ENCODE measurements at regions not wholly inside any gene's neighbourhood (a gene's known extent, or its start where the extent isn't known, plus 50 kb on each side); places are given as distances from the start of the nearest gene placed in this dataset.

DNA sequence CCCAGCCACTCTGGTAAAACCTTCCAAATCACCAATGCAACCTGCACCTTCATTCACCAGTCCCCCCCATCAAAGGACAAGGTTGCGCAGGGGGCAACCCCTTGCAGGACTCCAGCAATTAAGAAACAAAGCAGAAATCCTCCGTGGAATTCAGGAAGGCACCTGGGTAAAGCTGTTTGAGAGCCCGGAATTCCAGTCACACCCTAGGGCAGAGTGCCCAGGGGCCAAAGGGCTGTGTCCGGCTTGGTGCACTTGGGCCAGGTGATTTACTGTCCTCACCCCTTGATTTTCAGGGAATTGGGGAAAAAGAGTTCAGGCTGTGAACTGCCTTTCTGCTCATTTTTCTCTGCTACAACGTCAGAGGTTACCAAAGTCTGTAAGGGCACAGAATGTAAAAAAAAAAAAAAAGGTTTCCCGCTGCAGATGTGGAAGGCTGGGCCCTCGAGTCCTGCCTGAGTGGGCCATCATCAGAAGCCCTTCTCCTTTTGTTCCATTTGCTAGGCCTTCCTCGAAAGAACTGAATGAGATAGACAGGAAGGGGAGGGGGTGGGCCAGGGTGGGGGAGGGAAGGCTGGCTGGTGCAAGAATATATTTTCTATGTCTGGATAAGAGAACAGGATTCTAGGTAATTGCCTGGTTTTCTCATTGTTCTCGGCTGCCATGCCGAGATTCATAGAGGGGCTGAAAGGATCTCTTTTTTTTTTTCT is 266.5 kb upstream of the PSMD7 start:
- DNase-seq, result no peak

DNA sequence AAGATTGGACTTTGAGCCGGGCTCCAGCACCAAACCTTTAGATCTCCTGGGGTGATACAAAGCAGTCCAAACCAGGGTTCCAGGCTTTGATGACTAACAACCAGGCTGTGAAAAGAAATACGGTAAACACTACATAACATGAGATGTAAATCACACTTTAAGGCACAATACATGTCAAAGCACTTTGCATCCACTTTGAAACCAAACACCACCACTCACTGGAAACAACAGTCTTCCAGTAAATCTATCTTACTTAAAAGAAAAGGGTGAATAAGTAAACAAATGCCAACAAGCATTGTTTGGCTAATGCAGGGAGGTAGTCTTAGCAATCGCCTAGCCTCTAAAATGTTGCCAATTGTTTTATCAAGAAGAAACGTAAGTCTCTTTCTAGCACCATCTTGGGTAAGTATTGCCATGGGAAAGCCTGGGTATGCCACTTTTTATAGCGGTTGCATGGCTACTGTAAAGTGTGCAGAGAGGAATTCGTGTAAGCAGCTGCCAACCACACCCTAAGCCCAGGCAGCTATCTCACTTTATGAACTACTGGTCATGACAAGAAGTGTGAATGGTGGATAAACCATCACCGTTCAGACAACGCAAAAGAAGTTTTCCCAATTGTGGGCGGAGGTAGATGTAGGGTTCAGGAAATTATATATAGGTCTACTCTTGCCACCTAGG is 267.4 kb upstream of the PSMD7 start:
- no peak for DNase-seq

- no peak for DNase-seq
These were observed 270.0 kb upstream of the PSMD7 start for GRCh38 chr16:74026373-74027281.

GRCh38 chr16:74024953-74025352 is 271.7 kb upstream of the PSMD7 start:
- DNase-seq, result no peak

DNA sequence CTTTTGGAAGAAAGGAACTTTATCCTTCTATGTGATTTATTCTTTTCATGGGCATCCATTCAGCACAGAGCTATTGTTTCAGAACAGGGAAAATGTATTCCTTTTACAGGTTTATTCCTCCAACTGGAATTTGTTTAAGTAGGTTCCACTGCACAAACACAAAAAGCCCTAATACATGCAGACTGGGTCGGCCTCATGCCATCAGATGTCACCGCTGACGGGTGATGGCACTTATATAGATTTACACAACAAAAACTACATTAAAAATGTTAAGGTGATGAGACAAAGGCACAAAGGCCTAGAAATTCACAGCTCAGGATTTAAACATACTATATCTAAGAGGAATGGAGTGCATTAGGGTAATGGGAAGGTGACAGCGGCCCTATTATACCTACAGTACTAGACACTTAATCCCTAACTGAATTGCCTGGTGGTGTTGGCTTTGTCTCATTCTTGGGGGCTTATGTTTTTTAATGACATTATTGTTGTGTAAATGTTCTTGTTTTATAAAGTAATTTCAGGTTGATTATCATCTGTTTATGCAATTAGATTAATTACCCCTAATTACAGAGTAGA is 276.4 kb upstream of the PSMD7 start:
- no peak for DNase-seq

DNA sequence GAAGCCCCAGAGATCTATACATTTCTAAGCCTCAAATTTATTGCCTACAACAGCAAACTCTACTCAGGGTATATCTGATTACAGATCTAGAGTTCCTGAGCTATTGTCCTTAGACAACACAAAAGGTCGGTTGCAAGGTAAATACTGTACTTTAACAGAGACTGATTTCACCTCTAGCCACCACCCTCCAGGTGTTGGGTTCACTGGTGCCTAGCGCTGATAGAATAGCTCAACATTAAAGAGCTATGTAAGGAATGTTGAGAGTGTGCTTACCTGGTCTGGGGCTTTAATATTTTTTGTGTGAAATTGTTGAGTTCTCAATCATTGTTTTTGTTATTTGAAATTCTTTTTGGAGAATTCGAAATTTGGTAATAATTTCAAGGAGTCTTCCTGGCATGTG is 277.0 kb upstream of the PSMD7 start:
- DNase-seq, result no peak

DNA sequence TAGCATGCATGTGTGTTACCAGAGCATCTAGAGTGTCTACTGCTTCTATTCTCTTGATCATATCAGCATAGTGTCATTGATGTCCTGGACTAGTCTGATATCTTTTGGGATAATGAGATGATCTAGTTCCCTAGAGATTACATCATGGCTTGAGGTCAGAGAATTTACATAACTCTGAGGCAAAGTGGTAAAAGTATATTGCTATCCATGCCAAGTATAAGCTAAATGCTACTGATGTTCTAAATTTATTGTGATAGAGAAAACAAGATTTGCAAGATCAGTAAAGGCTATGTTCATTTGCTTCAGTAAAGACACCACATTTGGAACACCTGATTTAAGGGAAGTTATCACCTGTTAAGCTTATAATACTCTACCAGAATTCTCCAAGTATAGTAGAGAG is 280.7 kb upstream of the PSMD7 start:
- no peak for DNase-seq

GRCh38 chr16:73998707-73999106 is 297.9 kb upstream of the PSMD7 start:
- no peak for DNase-seq

- no peak for DNase-seq
These were observed 298.6 kb upstream of the PSMD7 start for GRCh38 chr16:73997971-73998370.

GRCh38 chr16:73997340-73997711 is 299.3 kb upstream of the PSMD7 start:
- no peak for DNase-seq

- no peak for DNase-seq
These were observed 299.8 kb upstream of the PSMD7 start for GRCh38 chr16:73996624-73997339.

DNA sequence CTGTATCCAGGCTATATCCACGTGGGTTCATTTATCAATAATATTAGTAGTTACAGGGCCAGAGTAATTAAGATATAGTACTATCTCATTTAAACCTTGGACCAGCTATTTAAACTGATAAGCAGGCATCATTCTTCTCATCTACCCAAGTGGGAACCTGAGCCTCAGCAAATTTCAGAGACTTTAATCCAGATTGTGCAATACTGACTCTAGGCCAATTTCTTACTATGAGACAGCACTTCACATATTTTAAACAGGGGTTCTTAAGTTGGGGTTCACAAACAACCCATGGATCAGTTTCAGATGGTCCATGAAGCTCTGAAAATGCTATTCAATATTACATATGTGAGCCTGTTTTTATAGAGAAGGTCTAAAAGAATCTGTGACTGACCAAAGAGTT is 302.7 kb upstream of the PSMD7 start:
- DNase-seq, result no peak

- DNase-seq, result no peak
These were observed 318.2 kb upstream of the PSMD7 start for GRCh38 chr16:73978407-73978784.

- peak; percentile 7 for DNase-seq
These were observed 320.0 kb upstream of the PSMD7 start for GRCh38 chr16:73976644-73977043.

DNA sequence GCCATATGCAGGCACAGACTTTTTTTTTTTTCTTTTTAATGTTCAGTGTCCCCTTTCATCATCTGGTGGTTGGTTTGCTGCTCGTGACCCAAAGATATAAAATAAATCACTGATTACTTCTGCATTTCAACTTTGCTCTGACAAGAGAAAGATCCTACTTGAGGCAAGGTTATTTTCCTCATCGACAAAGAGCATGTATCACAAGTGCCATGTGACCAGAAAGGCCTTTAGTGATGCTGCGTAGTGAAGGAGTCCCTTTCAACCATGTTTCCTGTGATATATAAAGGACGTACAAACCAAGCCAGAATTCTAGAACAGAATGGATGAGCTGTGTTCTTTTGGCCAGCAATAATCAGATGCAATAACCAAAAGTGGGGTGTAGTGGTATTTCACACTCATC is 323.4 kb upstream of the PSMD7 start:
- no peak for DNase-seq

DNA sequence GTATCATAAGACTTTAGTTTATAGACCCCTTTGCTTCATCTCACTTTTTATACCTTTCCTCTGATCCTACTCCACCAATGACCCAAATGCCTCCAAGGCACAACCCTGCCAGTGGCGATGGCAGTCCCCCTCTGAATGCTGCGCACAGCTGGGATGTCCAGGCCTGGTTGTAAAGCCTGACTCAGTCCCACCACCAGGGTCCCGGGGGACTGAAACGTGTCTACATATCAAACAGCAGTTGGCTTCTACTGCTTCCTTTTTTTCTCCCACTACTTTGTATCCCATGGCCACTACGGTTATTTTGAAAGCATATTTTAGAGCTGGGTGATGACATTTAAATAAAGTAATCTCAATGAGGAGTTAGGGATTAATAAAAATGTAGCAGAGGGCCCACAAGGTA is 329.8 kb upstream of the PSMD7 start:
- DNase-seq, result no peak

- no peak for DNase-seq
These were observed 331.0 kb upstream of the PSMD7 start for GRCh38 chr16:73965591-73965990.

- DNase-seq, result no peak
These were observed 339.8 kb upstream of the PSMD7 start for GRCh38 chr16:73956587-73957494.

GRCh38 chr16:73955702-73956101 is 340.9 kb upstream of the PSMD7 start:
- DNase-seq, result no peak

- no peak for DNase-seq
These were observed 341.4 kb upstream of the PSMD7 start for GRCh38 chr16:73955255-73955654.

GRCh38 chr16:73951481-73951880 is 345.1 kb upstream of the PSMD7 start:
- no peak for DNase-seq

All from NCI-H1048 (cell line).